ENCODE measurements at regions not wholly inside any gene's neighbourhood (a gene's known extent, or its start where the extent isn't known, plus 50 kb on each side); places are given as distances from the start of the nearest gene placed in this dataset.

DNA sequence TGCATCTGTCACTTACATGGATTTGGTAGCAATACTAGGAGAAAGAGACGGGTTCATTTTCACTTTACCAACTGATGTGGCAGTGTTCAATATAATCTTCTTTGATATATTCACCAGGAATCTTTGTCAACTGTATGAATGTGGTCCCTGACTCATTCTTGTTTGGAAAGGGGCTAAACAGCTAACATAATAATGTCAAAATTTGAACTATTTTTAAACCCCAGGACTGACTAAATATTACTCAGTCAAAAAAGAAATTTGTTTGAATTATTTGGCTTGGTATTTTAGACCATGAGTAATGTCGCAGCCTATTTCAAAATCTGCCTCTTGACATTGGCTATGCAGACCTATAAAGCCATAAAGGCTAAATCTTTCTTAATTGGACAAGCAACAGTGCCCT lies 413.7 kb upstream of the RGPD4 start:
- Mint-ChIP-seq H3K27me3 (no peaks in the 10 kb centered on the region), H3K4me1 (no peaks in the 10 kb centered on the region)
- intact Hi-C loops (cut with DNase I, micrococcal nuclease): no loop called here

DNA sequence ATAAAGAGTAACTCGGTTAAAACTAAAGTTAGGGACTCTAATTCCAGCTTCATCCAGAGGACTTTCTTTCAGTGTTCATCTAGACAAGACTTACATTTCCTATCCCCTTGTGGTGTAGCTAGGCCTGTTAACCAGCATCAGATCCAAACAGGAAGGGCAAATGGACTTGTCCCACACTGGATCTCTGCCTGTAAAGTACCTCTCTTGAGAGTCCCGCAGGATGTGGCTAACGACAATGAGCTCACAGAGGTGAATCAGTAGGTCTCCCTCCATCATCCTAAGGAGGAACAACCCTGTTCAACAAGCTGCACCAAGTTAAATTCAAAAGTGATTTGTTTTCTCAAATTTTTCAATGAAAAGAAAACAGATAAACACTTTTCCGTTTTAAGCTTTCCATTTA lies 412.3 kb upstream of the RGPD4 start:
- Mint-ChIP-seq H3K4me1 (no peaks in the 10 kb centered on the region), H3K27ac (no peak overlapping the region), H3K9me3 (ENCODE audit: low read depth) (no peaks in the 10 kb centered on the region), H3K36me3 (ENCODE audit: low read depth) (no peaks in the 10 kb centered on the region), H3K27me3 (no peaks in the 10 kb centered on the region), H3K4me3 (no peak overlapping the region)
- POLR2A ChIA-PET: no interaction called here
- CTCF ChIA-PET: interaction anchor here (0.6 to 2.0 kb wide), 2 partner anchors 9 to 300 kb away, joined by 3 to 7 read pairs; no protein-coding TSS in a partner anchor
- ATAC-seq (no peak), DNase-seq (no peak)
- intact Hi-C loops (cut with DNase I, micrococcal nuclease): no loop called here

More for the DNA sequence above, 413.7 kb upstream of the RGPD4 start:
- ATAC-seq (no peak), DNase-seq (no peak)
- ChIA-PET CTCF (no interaction called here), POLR2A (no interaction called here)
- no peaks in the 10 kb centered on the region for H3K36me3 Mint-ChIP-seq (ENCODE audit: low read depth)
- H3K9me3 Mint-ChIP-seq (ENCODE audit: low read depth): no peaks in the 10 kb centered on the region
- no peak overlapping the region for H3K4me3 Mint-ChIP-seq
- H3K27ac Mint-ChIP-seq: no peak overlapping the region

DNA sequence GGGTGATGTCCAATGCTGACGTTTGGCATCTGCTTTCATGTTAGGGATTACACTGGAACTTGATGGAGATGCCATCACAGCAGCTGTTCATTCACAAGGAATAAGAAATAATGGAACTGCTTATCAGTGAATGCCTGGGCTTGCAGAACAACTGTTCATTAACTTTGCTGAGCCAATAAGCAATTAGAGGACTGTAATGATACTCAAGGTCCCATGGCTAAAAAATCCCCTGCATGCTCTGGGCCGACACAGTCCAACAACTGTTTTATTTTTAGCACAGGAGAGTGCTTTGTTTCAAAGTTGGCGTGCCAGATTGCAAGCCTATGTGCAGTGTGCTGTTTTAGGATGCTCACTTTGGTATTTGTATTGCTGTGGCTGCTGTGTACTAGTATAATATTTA lies 408.0 kb upstream of the RGPD4 start:
- no peak overlapping the region for H3K27ac Mint-ChIP-seq
- H3K4me3 Mint-ChIP-seq: no peak overlapping the region
- H3K27me3 Mint-ChIP-seq: no peaks in the 10 kb centered on the region
- ATAC-seq (no peak), DNase-seq (no peak)
- POLR2A ChIA-PET: no interaction called here
- CTCF ChIA-PET: no interaction called here
- H3K9me3 Mint-ChIP-seq (ENCODE audit: low read depth): no peaks in the 10 kb centered on the region
- no peaks in the 10 kb centered on the region for H3K4me1 Mint-ChIP-seq
- intact Hi-C loops (cut with DNase I, micrococcal nuclease): no loop called here
- no peaks in the 10 kb centered on the region for H3K36me3 Mint-ChIP-seq (ENCODE audit: low read depth)

DNA sequence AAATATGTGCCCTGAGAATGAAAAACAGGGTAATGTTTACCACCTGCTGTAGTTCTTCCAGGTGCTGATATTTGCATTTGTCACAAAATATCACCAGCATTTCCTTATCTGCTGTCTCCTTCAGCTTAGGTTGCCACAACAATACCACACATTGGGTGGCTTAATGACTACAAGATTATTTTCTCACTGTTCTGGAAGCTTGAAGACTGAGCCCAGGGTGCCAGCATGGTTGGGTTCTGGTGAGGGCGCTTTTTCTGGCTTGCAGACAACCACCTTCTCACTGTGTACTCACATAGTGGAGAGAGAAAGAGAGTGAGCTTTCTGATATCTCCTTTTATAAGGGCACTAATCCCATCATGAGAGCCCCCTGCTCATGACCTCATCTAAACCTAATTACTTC lies 407.5 kb upstream of the RGPD4 start:
- Mint-ChIP-seq H3K27ac (no peak overlapping the region), H3K4me1 (no peaks in the 10 kb centered on the region), H3K27me3 (no peaks in the 10 kb centered on the region), H3K36me3 (ENCODE audit: low read depth) (no peaks in the 10 kb centered on the region), H3K4me3 (no peak overlapping the region), H3K9me3 (ENCODE audit: low read depth) (no peaks in the 10 kb centered on the region)
- DNase-seq: no peak
- intact Hi-C loops (cut with DNase I, micrococcal nuclease): no loop called here
- ATAC-seq: no peak
- CTCF ChIA-PET: no interaction called here
- POLR2A ChIA-PET: no interaction called here

DNA sequence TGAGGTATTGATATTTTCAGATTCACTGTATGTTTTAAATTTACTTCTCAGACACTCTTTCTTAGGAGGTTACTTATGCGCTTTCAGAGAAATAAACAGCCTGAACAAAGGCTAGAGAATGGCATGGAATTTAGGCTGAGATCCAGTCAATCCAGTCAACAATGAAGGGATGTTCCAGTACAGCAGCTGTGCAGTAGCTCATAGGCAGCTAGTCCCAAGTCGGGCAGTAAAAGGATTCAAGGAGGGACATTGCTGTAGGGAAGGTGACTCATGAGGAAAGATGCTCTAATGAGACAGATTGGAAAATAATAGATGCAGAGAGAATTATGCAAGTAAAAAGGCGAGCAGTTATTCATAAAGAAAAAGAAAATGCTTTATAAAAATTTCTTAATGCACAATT lies 397.9 kb upstream of the RGPD4 start:
- ATAC-seq: no peak
- POLR2A ChIA-PET: no interaction called here
- H3K27me3 Mint-ChIP-seq: no peaks in the 10 kb centered on the region

DNA sequence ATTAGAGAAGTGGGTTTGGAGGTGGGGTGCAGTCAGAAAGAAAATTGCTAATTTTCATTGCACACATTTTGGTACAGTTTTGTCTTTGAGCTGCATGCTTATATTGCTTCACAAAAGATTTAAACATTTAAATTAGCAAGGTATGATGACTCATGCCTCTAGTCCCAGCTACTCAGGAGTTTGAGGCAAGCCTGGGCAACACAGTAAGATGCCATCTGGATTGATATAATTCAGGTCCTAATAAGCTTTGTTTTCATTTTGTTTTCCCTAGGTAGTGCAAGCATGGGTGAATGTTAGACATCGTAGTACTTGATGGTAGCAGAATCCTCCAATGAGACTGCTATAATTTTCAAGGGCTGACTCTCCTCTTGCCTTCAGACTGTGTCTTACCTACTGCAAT lies 396.7 kb upstream of the RGPD4 start:
- Mint-ChIP-seq H3K27ac (no peak overlapping the region), H3K4me3 (no peak overlapping the region), H3K27me3 (no peaks in the 10 kb centered on the region), H3K9me3 (ENCODE audit: low read depth) (no peaks in the 10 kb centered on the region), H3K4me1 (no peaks in the 10 kb centered on the region), H3K36me3 (ENCODE audit: low read depth) (no peaks in the 10 kb centered on the region)
- ATAC-seq (no peak), DNase-seq (no peak)
- intact Hi-C loops (cut with DNase I, micrococcal nuclease): no loop called here
- POLR2A ChIA-PET: no interaction called here
- CTCF ChIA-PET: no interaction called here

More for the DNA sequence above, 397.9 kb upstream of the RGPD4 start:
- no peaks in the 10 kb centered on the region for H3K36me3 Mint-ChIP-seq (ENCODE audit: low read depth)
- no peak overlapping the region for H3K27ac Mint-ChIP-seq
- H3K4me1 Mint-ChIP-seq: no peaks in the 10 kb centered on the region
- peaks cover 1% of the 10 kb centered on the region for H3K9me3 Mint-ChIP-seq (ENCODE audit: low read depth)
- DNase-seq: no peak
- CTCF ChIA-PET: no interaction called here
- no peak overlapping the region for H3K4me3 Mint-ChIP-seq
- intact Hi-C loops (cut with DNase I, micrococcal nuclease): no loop called here

DNA sequence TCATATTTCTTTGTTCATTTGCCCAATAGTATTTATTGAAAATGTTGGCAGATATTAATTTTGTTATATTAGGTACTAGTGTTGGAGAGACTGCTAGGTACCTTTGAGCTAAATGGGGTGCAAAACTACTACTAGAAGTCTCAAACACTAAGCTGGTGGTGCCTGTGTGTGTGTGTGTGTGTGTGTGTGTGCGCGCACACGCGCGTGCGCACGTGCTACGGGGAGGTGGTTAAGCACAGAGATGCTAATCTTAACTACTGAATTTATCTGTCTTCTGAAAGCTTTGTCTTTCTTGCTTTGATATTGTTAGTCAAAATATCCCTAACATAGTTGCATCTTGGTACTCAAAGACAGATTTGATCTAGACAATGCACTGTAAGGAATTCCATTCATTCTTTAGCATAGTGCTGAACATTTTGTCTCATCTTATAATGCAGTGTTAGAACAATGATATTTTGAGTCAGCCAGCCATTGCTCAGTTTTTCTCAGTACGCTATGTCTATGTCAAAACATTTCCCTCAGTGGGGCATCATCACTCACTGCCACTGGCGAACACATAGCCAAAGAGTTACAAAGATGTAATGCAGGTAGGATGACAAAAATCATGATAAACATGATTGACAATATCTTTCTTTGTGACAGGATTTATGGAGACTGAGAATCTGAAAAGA lies 396.0 kb upstream of the RGPD4 start:
- DNase-seq: no peak
- ChIA-PET CTCF (no interaction called here), POLR2A (no interaction called here)
- intact Hi-C loops (cut with DNase I, micrococcal nuclease): no loop called here
- H3K27ac Mint-ChIP-seq: no peak overlapping the region
- no peak for ATAC-seq
- H3K9me3 Mint-ChIP-seq (ENCODE audit: low read depth): no peaks in the 10 kb centered on the region
- no peak overlapping the region for H3K4me3 Mint-ChIP-seq
- no peaks in the 10 kb centered on the region for H3K4me1 Mint-ChIP-seq
- no peaks in the 10 kb centered on the region for H3K27me3 Mint-ChIP-seq
- H3K36me3 Mint-ChIP-seq (ENCODE audit: low read depth): no peaks in the 10 kb centered on the region

DNA sequence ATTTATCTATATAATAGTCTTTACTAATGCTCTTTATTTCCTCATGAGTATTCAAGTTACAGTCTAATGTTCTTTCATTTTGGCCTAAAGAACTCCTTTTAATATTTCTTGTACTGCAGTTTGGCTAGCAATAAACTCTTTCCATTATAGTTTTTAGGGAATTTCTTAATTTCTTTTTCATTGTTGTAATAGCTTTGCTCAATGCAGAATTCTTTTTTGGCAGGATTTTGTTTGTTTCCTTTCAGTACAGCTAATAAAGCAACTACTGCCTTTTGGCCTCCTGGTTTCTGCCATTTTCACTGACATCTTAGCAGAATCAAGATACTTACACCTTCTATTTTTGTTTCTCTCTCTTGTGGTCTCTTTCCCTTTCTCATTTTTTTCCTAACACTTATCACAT lies 390.4 kb upstream of the RGPD4 start:
- Mint-ChIP-seq H3K4me1 (no peaks in the 10 kb centered on the region), H3K4me3 (no peak overlapping the region), H3K9me3 (ENCODE audit: low read depth) (peaks cover 6% of the 10 kb centered on the region), H3K27ac (no peak overlapping the region), H3K36me3 (ENCODE audit: low read depth) (no peaks in the 10 kb centered on the region), H3K27me3 (no peaks in the 10 kb centered on the region)
- POLR2A ChIA-PET: no interaction called here
- CTCF ChIA-PET: no interaction called here
- intact Hi-C loops (cut with DNase I, micrococcal nuclease): no loop called here
- no peak for DNase-seq
- ATAC-seq: no peak

DNA sequence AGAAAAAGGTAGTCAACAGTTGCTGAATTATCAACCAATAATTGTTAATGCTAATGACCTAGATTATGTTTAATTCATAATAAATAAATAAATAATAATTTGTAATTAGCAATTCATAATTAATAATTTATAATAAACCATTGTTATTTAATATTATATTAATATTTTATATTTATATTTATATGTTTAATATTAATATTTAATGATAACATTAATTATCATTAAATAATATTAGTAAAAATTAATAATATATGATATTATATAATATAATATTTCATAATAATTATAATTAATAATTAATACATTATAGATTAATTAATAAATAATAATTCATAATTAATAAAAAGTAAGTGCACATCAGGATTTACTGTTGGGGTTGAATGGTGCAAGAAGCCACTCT lies 389.4 kb upstream of the RGPD4 start:
- Mint-ChIP-seq H3K27ac (no peak overlapping the region), H3K4me1 (no peaks in the 10 kb centered on the region), H3K4me3 (no peak overlapping the region), H3K36me3 (ENCODE audit: low read depth) (no peaks in the 10 kb centered on the region), H3K9me3 (ENCODE audit: low read depth) (peaks cover 6% of the 10 kb centered on the region), H3K27me3 (no peaks in the 10 kb centered on the region)
- POLR2A ChIA-PET: no interaction called here
- intact Hi-C loops (cut with DNase I, micrococcal nuclease): no loop called here
- ATAC-seq: no peak
- CTCF ChIA-PET: no interaction called here
- DNase-seq: no peak

DNA sequence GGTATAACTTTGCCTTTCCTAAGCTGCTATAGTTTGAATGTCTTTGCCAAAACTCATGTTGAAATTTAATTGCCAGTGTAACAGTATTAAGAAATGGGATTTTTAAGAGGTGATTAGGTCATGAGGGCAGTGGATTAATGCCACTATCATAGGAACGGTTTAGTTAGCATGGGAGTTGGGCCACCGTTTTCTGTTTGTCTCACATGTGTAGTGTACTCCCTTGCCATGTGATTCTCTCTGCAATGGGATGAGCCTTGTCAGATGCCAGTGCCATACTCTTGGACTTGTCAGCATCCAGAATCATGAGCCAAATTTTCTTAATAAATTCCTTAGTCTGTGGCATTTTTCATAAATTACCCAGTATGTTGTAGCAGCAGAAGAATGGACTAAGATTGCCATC lies 388.9 kb upstream of the RGPD4 start:
- Mint-ChIP-seq H3K36me3 (ENCODE audit: low read depth) (no peaks in the 10 kb centered on the region), H3K9me3 (ENCODE audit: low read depth) (peaks cover 6% of the 10 kb centered on the region), H3K4me1 (no peaks in the 10 kb centered on the region), H3K4me3 (no peak overlapping the region), H3K27ac (no peak overlapping the region), H3K27me3 (no peaks in the 10 kb centered on the region)
- no peak for ATAC-seq
- intact Hi-C loops (cut with DNase I, micrococcal nuclease): no loop called here
- ChIA-PET POLR2A (no interaction called here), CTCF (no interaction called here)
- no peak for DNase-seq

DNA sequence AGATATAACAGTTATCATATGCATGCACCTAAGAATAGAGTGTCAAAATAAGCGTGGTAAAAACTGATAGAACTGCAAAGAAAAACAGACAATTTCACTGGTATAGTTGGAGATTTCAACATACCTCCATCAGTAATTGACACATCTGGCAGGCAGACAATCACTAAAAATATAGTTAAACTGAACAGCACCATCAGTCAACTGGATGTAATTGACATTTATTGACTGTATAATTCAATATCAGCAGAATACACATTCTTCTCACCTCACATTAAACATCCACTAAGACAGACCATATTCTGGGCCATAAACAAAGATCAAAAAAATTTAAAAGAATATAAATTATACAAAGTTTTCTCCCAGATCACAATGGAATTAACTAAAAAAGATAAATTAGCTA lies 378.5 kb upstream of the RGPD4 start:
- Mint-ChIP-seq H3K4me1 (no peaks in the 10 kb centered on the region), H3K27ac (no peak overlapping the region), H3K27me3 (no peaks in the 10 kb centered on the region), H3K9me3 (ENCODE audit: low read depth) (no peaks in the 10 kb centered on the region), H3K36me3 (ENCODE audit: low read depth) (no peaks in the 10 kb centered on the region), H3K4me3 (no peak overlapping the region)
- no peak for ATAC-seq
- ChIA-PET CTCF (no interaction called here), POLR2A (no interaction called here)
- intact Hi-C loops (cut with DNase I, micrococcal nuclease): no loop called here
- DNase-seq: no peak

DNA sequence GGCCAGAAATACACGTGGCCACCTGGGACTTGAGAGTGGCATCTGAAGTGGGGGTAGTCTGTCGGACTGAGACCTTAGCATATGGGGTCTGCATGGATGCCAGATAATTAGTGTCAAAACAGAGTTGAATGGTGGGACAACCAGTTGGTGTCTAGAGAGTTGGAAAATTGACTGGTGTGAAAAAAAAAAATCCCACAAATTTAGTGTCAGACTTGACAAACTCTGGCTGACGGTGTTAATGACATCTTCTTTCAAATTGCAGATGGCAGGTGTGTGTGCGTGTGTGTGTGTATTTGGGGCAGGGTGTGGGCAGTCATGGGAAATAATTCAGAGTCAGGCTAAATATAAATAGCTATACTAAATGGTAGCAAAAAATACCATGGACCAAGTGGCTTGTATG lies 365.4 kb upstream of the RGPD4 start:
- Mint-ChIP-seq H3K27ac (no peak overlapping the region), H3K9me3 (ENCODE audit: low read depth) (peaks cover 17% of the 10 kb centered on the region), H3K27me3 (no peaks in the 10 kb centered on the region), H3K36me3 (ENCODE audit: low read depth) (no peaks in the 10 kb centered on the region), H3K4me3 (no peak overlapping the region), H3K4me1 (no peaks in the 10 kb centered on the region)
- ChIA-PET POLR2A (no interaction called here), CTCF (no interaction called here)
- ATAC-seq: no peak
- no peak for DNase-seq
- intact Hi-C loops (cut with DNase I, micrococcal nuclease): no loop called here

DNA sequence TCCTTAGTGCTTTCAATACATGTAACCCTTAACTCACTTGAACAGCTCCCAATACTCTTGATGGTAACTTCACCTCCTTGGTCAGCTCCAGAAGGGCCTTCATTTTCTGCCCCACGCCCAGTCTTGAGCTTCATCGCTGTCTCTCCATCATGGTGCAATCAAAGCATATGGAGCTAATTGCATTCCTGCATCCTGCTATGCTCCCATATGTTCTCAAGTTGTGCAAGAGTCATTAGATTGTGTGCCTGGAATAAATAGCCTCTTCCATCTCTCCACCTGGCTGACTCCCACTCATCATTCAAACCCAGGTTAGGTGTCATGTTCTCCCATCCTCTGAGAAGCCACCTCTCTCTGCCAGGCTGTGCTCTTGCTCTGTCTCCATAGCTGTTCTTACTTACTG lies 364.5 kb upstream of the RGPD4 start:
- Mint-ChIP-seq H3K36me3 (ENCODE audit: low read depth) (no peaks in the 10 kb centered on the region), H3K4me3 (no peak overlapping the region), H3K9me3 (ENCODE audit: low read depth) (peaks cover 17% of the 10 kb centered on the region), H3K4me1 (no peaks in the 10 kb centered on the region), H3K27ac (no peak overlapping the region), H3K27me3 (no peaks in the 10 kb centered on the region)
- CTCF ChIA-PET: no interaction called here
- intact Hi-C loops (cut with DNase I, micrococcal nuclease): no loop called here
- ATAC-seq (no peak), DNase-seq (no peak)
- POLR2A ChIA-PET: no interaction called here
